Ishikawa (cell line): ENCODE measurements at regions not wholly inside any gene's neighbourhood (a gene's known extent, or its start where the extent isn't known, plus 50 kb on each side); places are given as distances from the start of the nearest gene placed in this dataset.

Experiments
- CEBPB ChIP-seq: IDR thresholded peaks from 2 replicates; pipeline ENCODE4 v1.6.1; 2012
- CREB1 ChIP-seq: IDR thresholded peaks from 2 replicates; pipeline ENCODE4 v1.6.1; 2012; ENCODE audit warnings: low read depth
- EGR1 ChIP-seq: IDR thresholded peaks from 2 replicates; pipeline ENCODE4 v1.6.1; 2012
- EP300 ChIP-seq: IDR thresholded peaks from 2 replicates; pipeline ENCODE4 v1.6.1; 2012; ENCODE audit warnings: borderline replicate concordance
- FOXM1 ChIP-seq: IDR thresholded peaks from 2 replicates; pipeline ENCODE4 v1.6.1; 2012; ENCODE audit warnings: low read depth, borderline replicate concordance
- NFIC ChIP-seq: IDR thresholded peaks from 2 replicates; pipeline ENCODE4 v1.6.1; 2012
- RAD21 ChIP-seq: IDR thresholded peaks from 2 replicates; pipeline ENCODE4 v1.6.1; 2012; ENCODE audit warnings: low read depth
- TAF1 ChIP-seq: IDR thresholded peaks from 2 replicates; pipeline ENCODE4 v1.6.1; 2012; ENCODE audit warnings: low read depth, mild to moderate bottlenecking
- TCF12 ChIP-seq: IDR thresholded peaks from 2 replicates; pipeline ENCODE4 v1.6.1; 2012; ENCODE audit warnings: low read depth
- TEAD4 ChIP-seq: IDR thresholded peaks from 2 replicates; pipeline ENCODE4 v1.6.1; 2012
- YY1 ChIP-seq: IDR thresholded peaks from 2 replicates; pipeline ENCODE4 v1.6.1; 2012; ENCODE audit warnings: low read depth
- ZBTB7A ChIP-seq: IDR thresholded peaks from 2 replicates; pipeline ENCODE4 v1.6.1; 2012; ENCODE audit warnings: low read depth
- TF ChIP-seq, protein P1 (sequence below): IDR thresholded peaks from 2 replicates; pipeline ENCODE4 v1.6.1; 2012; ENCODE audit warnings: low read depth, mild to moderate bottlenecking
- TF ChIP-seq, protein P2 (sequence below): IDR thresholded peaks from 2 replicates; pipeline ENCODE4 v1.6.1; 2012
- TF ChIP-seq, protein P3 (sequence below): IDR thresholded peaks from 2 replicates; pipeline ENCODE4 v1.6.1; 2012

DNA sequence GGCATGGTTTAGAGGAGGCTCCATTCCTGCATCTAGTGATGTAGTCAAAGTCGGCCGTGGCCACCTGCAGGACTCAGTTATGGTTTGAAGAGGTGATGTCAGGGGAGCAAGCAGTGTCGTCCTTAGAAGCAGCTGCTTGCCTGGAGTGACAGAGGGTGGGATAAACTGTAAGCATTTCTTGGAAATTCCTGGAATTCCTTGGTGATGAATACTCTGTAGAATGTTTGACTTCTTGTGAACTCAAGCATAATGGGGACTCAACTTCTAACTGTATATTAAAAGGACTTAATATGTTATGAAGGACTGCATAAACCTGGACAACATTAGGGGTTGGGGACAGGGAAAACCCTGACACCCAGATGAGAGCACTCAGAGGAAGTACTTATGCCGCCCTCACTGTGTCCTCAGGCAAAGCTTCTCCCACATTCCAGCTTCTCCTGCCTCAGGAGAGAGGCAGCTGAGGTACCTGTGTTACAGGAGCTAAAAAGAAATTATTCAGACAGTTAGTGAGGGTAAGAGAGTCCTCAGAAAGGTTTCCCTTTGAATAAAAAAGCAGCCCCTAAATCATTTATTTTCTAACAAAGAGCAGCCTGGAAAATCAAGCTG, 459.9 kb upstream of the CELF4 start:
- 0 out of 2 replicates have a peak, but pooled peaks have one; percentile 41 for TF ChIP-seq TEAD4
- TF ChIP-seq, protein P1, sequence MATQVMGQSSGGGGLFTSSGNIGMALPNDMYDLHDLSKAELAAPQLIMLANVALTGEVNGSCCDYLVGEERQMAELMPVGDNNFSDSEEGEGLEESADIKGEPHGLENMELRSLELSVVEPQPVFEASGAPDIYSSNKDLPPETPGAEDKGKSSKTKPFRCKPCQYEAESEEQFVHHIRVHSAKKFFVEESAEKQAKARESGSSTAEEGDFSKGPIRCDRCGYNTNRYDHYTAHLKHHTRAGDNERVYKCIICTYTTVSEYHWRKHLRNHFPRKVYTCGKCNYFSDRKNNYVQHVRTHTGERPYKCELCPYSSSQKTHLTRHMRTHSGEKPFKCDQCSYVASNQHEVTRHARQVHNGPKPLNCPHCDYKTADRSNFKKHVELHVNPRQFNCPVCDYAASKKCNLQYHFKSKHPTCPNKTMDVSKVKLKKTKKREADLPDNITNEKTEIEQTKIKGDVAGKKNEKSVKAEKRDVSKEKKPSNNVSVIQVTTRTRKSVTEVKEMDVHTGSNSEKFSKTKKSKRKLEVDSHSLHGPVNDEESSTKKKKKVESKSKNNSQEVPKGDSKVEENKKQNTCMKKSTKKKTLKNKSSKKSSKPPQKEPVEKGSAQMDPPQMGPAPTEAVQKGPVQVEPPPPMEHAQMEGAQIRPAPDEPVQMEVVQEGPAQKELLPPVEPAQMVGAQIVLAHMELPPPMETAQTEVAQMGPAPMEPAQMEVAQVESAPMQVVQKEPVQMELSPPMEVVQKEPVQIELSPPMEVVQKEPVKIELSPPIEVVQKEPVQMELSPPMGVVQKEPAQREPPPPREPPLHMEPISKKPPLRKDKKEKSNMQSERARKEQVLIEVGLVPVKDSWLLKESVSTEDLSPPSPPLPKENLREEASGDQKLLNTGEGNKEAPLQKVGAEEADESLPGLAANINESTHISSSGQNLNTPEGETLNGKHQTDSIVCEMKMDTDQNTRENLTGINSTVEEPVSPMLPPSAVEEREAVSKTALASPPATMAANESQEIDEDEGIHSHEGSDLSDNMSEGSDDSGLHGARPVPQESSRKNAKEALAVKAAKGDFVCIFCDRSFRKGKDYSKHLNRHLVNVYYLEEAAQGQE = no peak

DNA sequence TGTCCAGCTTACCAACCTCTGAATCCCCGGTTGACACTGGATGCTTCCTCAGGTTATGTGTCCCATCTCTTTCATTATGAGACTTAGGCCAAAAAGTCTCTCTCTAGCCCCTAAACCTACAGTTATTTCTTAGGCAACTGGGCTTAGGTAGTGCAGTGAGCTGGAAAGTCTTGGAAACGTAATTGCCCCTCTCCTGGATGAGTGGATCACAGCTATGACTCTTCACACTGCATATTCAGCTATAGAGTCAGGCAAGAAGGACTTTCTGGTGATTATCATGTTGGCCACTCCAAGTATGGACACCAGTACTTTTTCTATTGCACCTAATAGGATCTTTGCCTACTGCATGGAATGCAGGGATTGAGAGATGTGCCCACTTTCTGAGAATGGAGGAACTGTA, 458.3 kb upstream of the CELF4 start:
- TF ChIP-seq EGR1 (no peak), ZBTB7A (no peak), NFIC (no peak), RAD21 (no peak), YY1 (no peak), TAF1 (no peak), FOXM1 (no peak), TCF12 (no peak), CREB1 (no peak), CEBPB (no peak), TEAD4 (no peak)
- TF ChIP-seq, protein P1 = no peak
- TF ChIP-seq, protein P2, sequence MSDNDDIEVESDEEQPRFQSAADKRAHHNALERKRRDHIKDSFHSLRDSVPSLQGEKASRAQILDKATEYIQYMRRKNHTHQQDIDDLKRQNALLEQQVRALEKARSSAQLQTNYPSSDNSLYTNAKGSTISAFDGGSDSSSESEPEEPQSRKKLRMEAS = no peak

DNA sequence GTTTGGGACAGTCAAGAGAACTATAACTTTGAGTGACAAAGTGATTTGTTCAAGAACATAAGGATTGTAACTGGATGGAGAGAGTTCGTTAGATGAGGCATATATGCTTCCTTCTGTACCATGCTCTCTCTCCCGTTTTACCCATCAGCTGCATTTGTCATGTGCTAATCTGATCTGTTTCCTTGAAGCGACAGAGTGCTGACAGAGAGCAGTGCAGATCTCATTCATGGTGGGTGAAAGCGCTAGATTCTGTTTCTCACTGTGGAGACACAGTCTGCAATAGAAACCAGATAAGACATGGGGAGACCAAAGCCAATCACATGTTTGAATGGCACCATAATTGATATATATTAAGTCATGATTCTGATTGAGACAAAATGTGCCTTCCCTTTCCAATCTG, 456.6 kb upstream of the CELF4 start:
- TF ChIP-seq CEBPB = no peak
- no peak for TF ChIP-seq NFIC
- no peak for TF ChIP-seq YY1
- TF ChIP-seq, protein P1 = no peak
- no peak for TF ChIP-seq EP300
- TF ChIP-seq CREB1 = no peak
- TF ChIP-seq TCF12 = no peak
- no peak for TF ChIP-seq RAD21
- TF ChIP-seq, protein P3, sequence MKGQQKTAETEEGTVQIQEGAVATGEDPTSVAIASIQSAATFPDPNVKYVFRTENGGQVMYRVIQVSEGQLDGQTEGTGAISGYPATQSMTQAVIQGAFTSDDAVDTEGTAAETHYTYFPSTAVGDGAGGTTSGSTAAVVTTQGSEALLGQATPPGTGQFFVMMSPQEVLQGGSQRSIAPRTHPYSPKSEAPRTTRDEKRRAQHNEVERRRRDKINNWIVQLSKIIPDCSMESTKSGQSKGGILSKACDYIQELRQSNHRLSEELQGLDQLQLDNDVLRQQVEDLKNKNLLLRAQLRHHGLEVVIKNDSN = no peak
- TF ChIP-seq, protein P2 = no peak
- TF ChIP-seq FOXM1 = no peak
- no peak for TF ChIP-seq TAF1

DNA sequence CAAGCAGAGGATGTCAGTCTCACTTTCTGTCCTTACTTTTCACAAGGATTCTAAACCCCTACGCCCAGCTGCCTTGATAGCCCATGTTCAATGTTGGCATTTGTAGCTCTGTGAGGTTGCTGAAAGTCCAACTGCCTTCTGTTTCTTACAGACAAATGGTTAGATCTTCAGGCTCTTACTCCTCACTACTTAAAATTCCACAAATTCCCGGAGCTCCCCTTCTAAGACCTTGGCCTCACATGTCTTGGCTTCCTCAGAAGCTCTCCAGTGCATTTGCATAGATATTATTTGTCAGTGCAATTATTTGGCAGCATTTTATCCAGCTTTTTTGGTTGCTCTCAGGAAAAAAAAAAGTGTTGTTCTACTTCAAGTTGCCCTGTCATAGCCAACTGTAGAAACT, 453.7 kb upstream of the CELF4 start:
- no peak for TF ChIP-seq TAF1
- TF ChIP-seq FOXM1 = no peak
- no peak for TF ChIP-seq ZBTB7A
- no peak for TF ChIP-seq YY1
- TF ChIP-seq, protein P3 = no peak
- no peak for TF ChIP-seq EGR1
- no peak for TF ChIP-seq RAD21
- TF ChIP-seq, protein P1 = no peak
- TF ChIP-seq EP300 = no peak
- no peak for TF ChIP-seq NFIC
- TF ChIP-seq TCF12 = no peak
